NCI-H1048 (cell line): ENCODE measurements at regions not wholly inside any gene's neighbourhood (a gene's known extent, or its start where the extent isn't known, plus 50 kb on each side); places are given as distances from the start of the nearest gene placed in this dataset.
"Not testable (repeated sequence)": the region's sequence is repeated elsewhere in the genome, so short reads cannot be mapped to it uniquely, and the experiment has no call there.

Source experiments
- DNase-seq: peaks from one replicate; lab custom pipeline; 2025; lab: John Stamatoyannopoulos, UW

GRCh38 chr6:104676679-104677078 is 183.0 kb downstream of the HACE1 start:
- not testable (repeated sequence) for DNase-seq

GRCh38 chr6:104675161-104675560 is 184.6 kb downstream of the HACE1 start:
- not testable (repeated sequence) for DNase-seq

GRCh38 chr6:104673078-104673477 is 186.6 kb downstream of the HACE1 start:
- not testable (repeated sequence) for DNase-seq

GRCh38 chr6:104671591-104671891 is 188.2 kb downstream of the HACE1 start:
- not testable (repeated sequence) for DNase-seq

- DNase-seq = not testable (repeated sequence)
Observed at GRCh38 chr6:104670834-104671590, 188.7 kb downstream of the HACE1 start.

- DNase-seq = no peak
Observed at GRCh38 chr6:104669483-104669882, 190.2 kb downstream of the HACE1 start.

GRCh38 chr6:104656235-104656634 is 203.5 kb downstream of the HACE1 start:
- no peak for DNase-seq

- no peak for DNase-seq
Observed at GRCh38 chr6:104653781-104654180, 205.9 kb downstream of the HACE1 start.

- DNase-seq = no peak
Observed at GRCh38 chr6:104648347-104648746, 211.4 kb downstream of the HACE1 start.

- no peak for DNase-seq
Observed at GRCh38 chr6:104644848-104645247, 214.9 kb downstream of the HACE1 start.

GRCh38 chr6:104642871-104643270 is 216.8 kb downstream of the HACE1 start:
- no peak for DNase-seq

GRCh38 chr6:104640761-104641160 is 219.0 kb downstream of the HACE1 start:
- DNase-seq = no peak

- DNase-seq = no peak
Observed at GRCh38 chr6:104640150-104640700, 219.5 kb downstream of the HACE1 start.

- no peak for DNase-seq
Observed at GRCh38 chr6:104639668-104640067, 220.1 kb downstream of the HACE1 start.

GRCh38 chr6:104638841-104639290 is 220.9 kb downstream of the HACE1 start:
- DNase-seq = no peak

- no peak for DNase-seq
Observed at GRCh38 chr6:104633125-104633524, 226.6 kb downstream of the HACE1 start.

- DNase-seq = no peak
Observed at GRCh38 chr6:104632588-104632987, 227.1 kb downstream of the HACE1 start.

GRCh38 chr6:104630955-104631354 is 228.8 kb downstream of the HACE1 start:
- no peak for DNase-seq

- DNase-seq = no peak
Observed at GRCh38 chr6:104630522-104630921, 229.2 kb downstream of the HACE1 start.

GRCh38 chr6:104629826-104630225 is 229.9 kb downstream of the HACE1 start:
- DNase-seq = no peak

GRCh38 chr6:104625536-104625935 is 234.2 kb downstream of the HACE1 start:
- DNase-seq = no peak

GRCh38 chr6:104623052-104623690 is 236.5 kb downstream of the HACE1 start:
- no peak for DNase-seq

GRCh38 chr6:104621396-104621795 is 238.3 kb downstream of the HACE1 start:
- no peak for DNase-seq
